Stimulated activated CD4-positive, alpha-beta T cell treated with anti-CD3 and anti-CD28 coated beads, Interleukin-1b, Interleukin-23, amount 100 ng/mL, for 24 hours (primary cell): ENCODE measurements at regions not wholly inside any gene's neighbourhood (a gene's known extent, or its start where the extent isn't known, plus 50 kb on each side); places are given as distances from the start of the nearest gene placed in this dataset.
"Not testable (repeated sequence)": the region's sequence is repeated elsewhere in the genome, so short reads cannot be mapped to it uniquely, and the experiment has no call there.

Experiments
- DNase-seq, 4 experiments: peaks; one replicate each; pipeline ENCODE4 v3.0.0-alpha.2; 2020; ENCODE audit warnings: low read depth in 4 of 4, low spot score in 1 of 4

GRCh38 chr14:85350667-85351066, 179.3 kb upstream of the FLRT2 start:
- DNase-seq = no peak

- not testable (repeated sequence) for DNase-seq
These were observed 177.4 kb upstream of the FLRT2 start for GRCh38 chr14:85352588-85352987.

GRCh38 chr14:85357120-85357519, 172.8 kb upstream of the FLRT2 start:
- no peak for DNase-seq

GRCh38 chr14:85358136-85358785, 171.7 kb upstream of the FLRT2 start:
- DNase-seq = no peak

- DNase-seq = no peak
These were observed 170.4 kb upstream of the FLRT2 start for GRCh38 chr14:85359505-85359904.

- DNase-seq = no peak
These were observed 166.6 kb upstream of the FLRT2 start for GRCh38 chr14:85363358-85363757.

GRCh38 chr14:85366226-85366625, 163.7 kb upstream of the FLRT2 start:
- no peak for DNase-seq

- DNase-seq = no peak
These were observed 149.1 kb upstream of the FLRT2 start for GRCh38 chr14:85380881-85381280.

GRCh38 chr14:85382341-85382740, 147.6 kb upstream of the FLRT2 start:
- no peak for DNase-seq

- DNase-seq = no peak
These were observed 142.8 kb upstream of the FLRT2 start for GRCh38 chr14:85387181-85387580.

GRCh38 chr14:85390236-85390635, 139.7 kb upstream of the FLRT2 start:
- no peak for DNase-seq

- DNase-seq = no peak
These were observed 138.5 kb upstream of the FLRT2 start for GRCh38 chr14:85391455-85391854.

GRCh38 chr14:85391892-85392291, 138.1 kb upstream of the FLRT2 start:
- DNase-seq = no peak

GRCh38 chr14:85399186-85399585, 130.8 kb upstream of the FLRT2 start:
- DNase-seq = no peak

- no peak for DNase-seq
These were observed 129.3 kb upstream of the FLRT2 start for GRCh38 chr14:85400678-85401077.

GRCh38 chr14:85401384-85401783, 128.6 kb upstream of the FLRT2 start:
- no peak for DNase-seq

GRCh38 chr14:85402569-85403162, 127.3 kb upstream of the FLRT2 start:
- DNase-seq = no peak

- no peak for DNase-seq
These were observed 120.3 kb upstream of the FLRT2 start for GRCh38 chr14:85409481-85410210.

GRCh38 chr14:85412756-85413155, 117.2 kb upstream of the FLRT2 start:
- no peak for DNase-seq

GRCh38 chr14:85413836-85414526, 116.0 kb upstream of the FLRT2 start:
- DNase-seq = no peak

- DNase-seq = no peak
These were observed 114.8 kb upstream of the FLRT2 start for GRCh38 chr14:85415015-85415712.
